Upper lobe of left lung (tissue), 6 donors: ENCODE measurements at regions not wholly inside any gene's neighbourhood (a gene's known extent, or its start where the extent isn't known, plus 50 kb on each side); places are given as distances from the start of the nearest gene placed in this dataset.
A peak's percentile ranks its signal among the peaks of the same experiment; 100 is the strongest.

Source experiments
- ATAC-seq, 2 donors: fragments of 200-7000 bp; cut with Tn5 transposase; one replicate each; pipeline ENCODE4 v1.9.1; 2022; ENCODE audit warnings: mild to moderate bottlenecking in 2 of 2, moderate library complexity in 2 of 2; ENCODE audit not compliant: low FRiP score in 2 of 2
- DNase-seq, 2 donors: peaks; one replicate each; pipeline ENCODE4 v3.0.0-alpha.2; 2019 to 2020
- H3K27ac ChIP-seq, 4 donors: fragments of 200-600 bp; sonication (generic); one replicate each; pipeline ENCODE4 v1.5.1; 2016 to 2019
- H3K27me3 ChIP-seq, 4 donors: fragments of 200-600 bp; sonication (generic); one replicate each; pipeline ENCODE4 v1.5.1; 2017 to 2019
- H3K36me3 ChIP-seq, 4 donors: fragments of 200-600 bp; sonication (generic); one replicate each; pipeline ENCODE4 v1.5.1; 2016 to 2019
- H3K4me1 ChIP-seq, 4 donors: fragments of 200-600 bp; sonication (generic); one replicate each; pipeline ENCODE4 v1.5.1; 2018 to 2019
- H3K4me3 ChIP-seq, 4 donors: fragments of 200-600 bp; sonication (generic); one replicate each; pipeline ENCODE4 v1.5.1; 2017 to 2019; ENCODE audit warnings: mild to moderate bottlenecking in 2 of 4, moderate library complexity in 1 of 4
- H3K9me3 ChIP-seq, 4 donors: fragments of 200-600 bp; sonication (generic); one replicate each; pipeline ENCODE4 v1.5.1; 2018 to 2019
- CTCF ChIP-seq, 6 experiments: fragments of 450-650 bp in 4 of 6; fragments of 200-600 bp in 2 of 6; sonication (generic) in 2 of 6; IDR thresholded peaks; one replicate each; pipeline ENCODE4 v1.5.1; 2016 to 2019; ENCODE audit warnings: antibody characterized with exemption in 6 of 6
- EP300 ChIP-seq, 4 donors: sonication (generic); formaldehyde crosslinking; IDR thresholded peaks; one replicate each; pipeline ENCODE4 v1.5.1; 2017; ENCODE audit warnings: antibody characterized with exemption in 4 of 4, control low read depth in 2 of 4
- POLR2A ChIP-seq, 4 donors: fragments of 450-650 bp; IDR thresholded peaks; one replicate each; pipeline ENCODE4 v1.5.1; 2016 to 2017; ENCODE audit warnings: antibody characterized with exemption in 4 of 4, mild to moderate bottlenecking in 2 of 4
- POLR2AphosphoS5 ChIP-seq, 2 donors: sonication (generic); formaldehyde crosslinking; IDR thresholded peaks; one replicate each; pipeline ENCODE4 v1.5.1; 2017; ENCODE audit warnings: antibody characterized with exemption in 2 of 2
- WGBS, 2 donors: methylation state at CpG; one replicate each; pipeline ENCODE4 v1.1.5; 2017 to 2018; 5-methylcytosine and 5-hydroxymethylcytosine counted together
- donor health status: DM: no; HTN: no; CAD: no; lungs with moderate emphysema.
- donor health status: DM: no; HTN: yes; CAD: no; lungs with severe emphysema.

GRCh38 chr2:144830543-144830942 lies 310.6 kb upstream of the ZEB2 start:
- Histone ChIP-seq H3K4me1 (no peaks in the 10 kb centered on the region), H3K27me3 (no peaks in the 10 kb centered on the region), H3K4me3 (no peak overlapping the region), H3K36me3 (no peaks in the 10 kb centered on the region), H3K9me3 (no peaks in the 10 kb centered on the region), H3K27ac (no peak overlapping the region)
- TF ChIP-seq POLR2A (IDR thresholded peaks at IDR 0.05) (no peak), CTCF (IDR thresholded peaks at IDR 0.05) (no peak), POLR2AphosphoS5 (IDR thresholded peaks at IDR 0.05) (no peak)
- 71 to 79% methylated on average over 3 of the region's 3 CpGs for WGBS, 2 donors
- DNase-seq, result no peak
- ATAC-seq, result no peak

- no peak overlapping the region for H3K27ac ChIP-seq
- TF ChIP-seq EP300 (IDR thresholded peaks at IDR 0.05) (no peak), CTCF (IDR thresholded peaks at IDR 0.05) (no peak), POLR2AphosphoS5 (IDR thresholded peaks at IDR 0.05) (no peak), POLR2A (IDR thresholded peaks at IDR 0.05) (no peak)
- WGBS, 2 donors, result 81 to 83% methylated on average over 2 of the region's 2 CpGs
- ATAC-seq (no peak), DNase-seq (no peak)
- no peaks in the 10 kb centered on the region for H3K27me3 ChIP-seq
- H3K9me3 ChIP-seq, result no peaks in the 10 kb centered on the region
- no peak overlapping the region for H3K4me3 ChIP-seq
- no peaks in the 10 kb centered on the region for H3K4me1 ChIP-seq
- H3K36me3 ChIP-seq, result no peaks in the 10 kb centered on the region
Observed at GRCh38 chr2:144827404-144827803, 307.5 kb upstream of the ZEB2 start.

- no peak overlapping the region for H3K4me3 ChIP-seq
- H3K9me3 ChIP-seq, result no peaks in the 10 kb centered on the region
- no peaks in the 10 kb centered on the region for H3K4me1 ChIP-seq
- H3K36me3 ChIP-seq, result no peaks in the 10 kb centered on the region
- ATAC-seq (no peak), DNase-seq (no peak)
- 45 to 67% methylated on average over 2 of the region's 2 CpGs for WGBS, 2 donors
- TF ChIP-seq EP300 (IDR thresholded peaks at IDR 0.05) (no peak), POLR2A (IDR thresholded peaks at IDR 0.05) (no peak), CTCF (IDR thresholded peaks at IDR 0.05) (no peak), POLR2AphosphoS5 (IDR thresholded peaks at IDR 0.05) (no peak)
- no peaks in the 10 kb centered on the region for H3K27me3 ChIP-seq
- no peak overlapping the region for H3K27ac ChIP-seq
Observed at GRCh38 chr2:144826105-144826504, 306.2 kb upstream of the ZEB2 start.

GRCh38 chr2:144825331-144826020 lies 305.6 kb upstream of the ZEB2 start:
- H3K4me3 ChIP-seq, result no peak overlapping the region
- DNase-seq (no peak), ATAC-seq (peak in 1 of 2 donors; percentile 36)
- H3K9me3 ChIP-seq, result no peaks in the 10 kb centered on the region
- no peaks in the 10 kb centered on the region for H3K27me3 ChIP-seq
- H3K36me3 ChIP-seq, result no peaks in the 10 kb centered on the region
- no peak overlapping the region for H3K27ac ChIP-seq
- TF ChIP-seq EP300 (IDR thresholded peaks at IDR 0.05), result no peak
- TF ChIP-seq POLR2AphosphoS5 (IDR thresholded peaks at IDR 0.05), result no peak
- TF ChIP-seq POLR2A (IDR thresholded peaks at IDR 0.05), result no peak
- no peak for TF ChIP-seq CTCF (IDR thresholded peaks at IDR 0.05)
- WGBS, 2 donors, result 59 to 72% methylated on average over 3 of the region's 3 CpGs
- H3K4me1 ChIP-seq, result no peaks in the 10 kb centered on the region
